BE2C (cell line): ENCODE measurements at regions not wholly inside any gene's neighbourhood (a gene's known extent, or its start where the extent isn't known, plus 50 kb on each side); places are given as distances from the start of the nearest gene placed in this dataset.

Source experiments
- DNase-seq: peaks from one replicate; pipeline ENCODE4 v3.0.0-alpha.2; 2020
- H3K27me3 ChIP-seq: fragments of 250-450 bp; sonication (Bioruptor Pico); 2 replicates; pipeline ENCODE4 v1.5.1; 2020; ENCODE audit warnings: mild to moderate bottlenecking
- H3K36me3 ChIP-seq: fragments of 250-450 bp; sonication (Bioruptor Pico); 2 replicates; pipeline ENCODE4 v1.5.1; 2020; ENCODE audit warnings: mild to moderate bottlenecking
- H3K4me1 ChIP-seq: fragments of 250-450 bp; sonication (Bioruptor Pico); 2 replicates; pipeline ENCODE4 v1.5.1; 2020
- H3K4me3 ChIP-seq: 2 replicates; pipeline ENCODE4 v1.5.1; 2011; ENCODE audit warnings: low read depth, low read length
- H3K9me3 ChIP-seq: fragments of 250-450 bp; sonication (Bioruptor Pico); 2 replicates; pipeline ENCODE4 v1.5.1; 2020
- TF ChIP-seq, protein P1 (sequence below): IDR thresholded peaks from 2 replicates; pipeline ENCODE4 v1.5.1; 2012; ENCODE audit warnings: mild to moderate bottlenecking, low read depth, low read length

GRCh38 chr6:150676772-150677171 is 77.1 kb downstream of the PLEKHG1 start:
- no peaks in the 10 kb centered on the region for H3K4me1 ChIP-seq
- TF ChIP-seq, protein P1, sequence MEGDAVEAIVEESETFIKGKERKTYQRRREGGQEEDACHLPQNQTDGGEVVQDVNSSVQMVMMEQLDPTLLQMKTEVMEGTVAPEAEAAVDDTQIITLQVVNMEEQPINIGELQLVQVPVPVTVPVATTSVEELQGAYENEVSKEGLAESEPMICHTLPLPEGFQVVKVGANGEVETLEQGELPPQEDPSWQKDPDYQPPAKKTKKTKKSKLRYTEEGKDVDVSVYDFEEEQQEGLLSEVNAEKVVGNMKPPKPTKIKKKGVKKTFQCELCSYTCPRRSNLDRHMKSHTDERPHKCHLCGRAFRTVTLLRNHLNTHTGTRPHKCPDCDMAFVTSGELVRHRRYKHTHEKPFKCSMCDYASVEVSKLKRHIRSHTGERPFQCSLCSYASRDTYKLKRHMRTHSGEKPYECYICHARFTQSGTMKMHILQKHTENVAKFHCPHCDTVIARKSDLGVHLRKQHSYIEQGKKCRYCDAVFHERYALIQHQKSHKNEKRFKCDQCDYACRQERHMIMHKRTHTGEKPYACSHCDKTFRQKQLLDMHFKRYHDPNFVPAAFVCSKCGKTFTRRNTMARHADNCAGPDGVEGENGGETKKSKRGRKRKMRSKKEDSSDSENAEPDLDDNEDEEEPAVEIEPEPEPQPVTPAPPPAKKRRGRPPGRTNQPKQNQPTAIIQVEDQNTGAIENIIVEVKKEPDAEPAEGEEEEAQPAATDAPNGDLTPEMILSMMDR: no peak
- peaks cover 4% of the 10 kb centered on the region for H3K27me3 ChIP-seq
- no peaks in the 10 kb centered on the region for H3K36me3 ChIP-seq
- H3K9me3 ChIP-seq: no peaks in the 10 kb centered on the region
- H3K4me3 ChIP-seq: no peak overlapping the region
- no peak for DNase-seq

GRCh38 chr6:150680510-150680909 is 80.8 kb downstream of the PLEKHG1 start:
- H3K4me3 ChIP-seq: no peak overlapping the region
- H3K27me3 ChIP-seq: peaks cover 4% of the 10 kb centered on the region; the same call in 1 of the 2 replicates
- H3K4me1 ChIP-seq: no peaks in the 10 kb centered on the region
- H3K36me3 ChIP-seq: no peaks in the 10 kb centered on the region
- no peaks in the 10 kb centered on the region for H3K9me3 ChIP-seq
- no peak for DNase-seq
- TF ChIP-seq, protein P1: no peak

- Histone ChIP-seq H3K4me3 (no peak overlapping the region), H3K36me3 (no peaks in the 10 kb centered on the region), H3K27me3 (peaks cover 4% of the 10 kb centered on the region; the same call in 1 of the 2 replicates), H3K4me1 (no peaks in the 10 kb centered on the region), H3K9me3 (no peaks in the 10 kb centered on the region)
- DNase-seq: no peak
- TF ChIP-seq, protein P1: no peak
These were observed 82.1 kb downstream of the PLEKHG1 start for GRCh38 chr6:150681578-150682395.

GRCh38 chr6:150683320-150683719 is 83.6 kb downstream of the PLEKHG1 start:
- no peaks in the 10 kb centered on the region for H3K4me1 ChIP-seq
- DNase-seq: no peak
- H3K36me3 ChIP-seq: no peaks in the 10 kb centered on the region
- no peak overlapping the region for H3K4me3 ChIP-seq
- TF ChIP-seq, protein P1: no peak
- H3K27me3 ChIP-seq: peaks cover 4% of the 10 kb centered on the region; the same call in 1 of the 2 replicates
- no peaks in the 10 kb centered on the region for H3K9me3 ChIP-seq

GRCh38 chr6:150684161-150684560 is 84.5 kb downstream of the PLEKHG1 start:
- Histone ChIP-seq H3K4me1 (no peaks in the 10 kb centered on the region), H3K27me3 (peaks cover 4% of the 10 kb centered on the region; the same call in 1 of the 2 replicates), H3K9me3 (no peaks in the 10 kb centered on the region), H3K4me3 (no peak overlapping the region), H3K36me3 (no peaks in the 10 kb centered on the region)
- no peak for DNase-seq
- TF ChIP-seq, protein P1: no peak
